ENCODE measurements at regions not wholly inside any gene's neighbourhood (a gene's known extent, or its start where the extent isn't known, plus 50 kb on each side); places are given as distances from the start of the nearest gene placed in this dataset.

- H3K9me3 Mint-ChIP-seq (ENCODE audit: low read depth), result no peaks in the 10 kb centered on the region
- no peaks in the 10 kb centered on the region for H3K4me1 Mint-ChIP-seq (ENCODE audit: low read depth)
- no peak overlapping the region for H3K4me3 Mint-ChIP-seq (ENCODE audit: low read depth)
- H3K36me3 Mint-ChIP-seq (ENCODE audit: insufficient read depth), result no peaks in the 10 kb centered on the region
- H3K27ac Mint-ChIP-seq, result no peak overlapping the region
- TF ChIP-seq CTCF (IDR thresholded peaks at IDR 0.05; ENCODE audit: unreplicated experiment), result no peak
- DNase-seq (ENCODE audit: low spot score, unreplicated experiment), result no peak
- peaks cover 11% of the 10 kb centered on the region for H3K27me3 Mint-ChIP-seq
These were observed 81.5 kb upstream of the TMEM260 start for GRCh38 chr14:56498112-56498511.

GRCh38 chr14:56501909-56502530 is 77.6 kb upstream of the TMEM260 start:
- Mint-ChIP-seq H3K4me3 (ENCODE audit: low read depth) (no peak overlapping the region), H3K36me3 (ENCODE audit: insufficient read depth) (no peaks in the 10 kb centered on the region), H3K27me3 (peaks cover 14% of the 10 kb centered on the region), H3K9me3 (ENCODE audit: low read depth) (no peaks in the 10 kb centered on the region), H3K27ac (no peak overlapping the region), H3K4me1 (ENCODE audit: low read depth) (no peaks in the 10 kb centered on the region)
- TF ChIP-seq CTCF (IDR thresholded peaks at IDR 0.05; ENCODE audit: unreplicated experiment), result no peak
- DNase-seq (ENCODE audit: low spot score, unreplicated experiment), result no peak

- Mint-ChIP-seq H3K27me3 (peaks cover 15% of the 10 kb centered on the region), H3K4me3 (ENCODE audit: low read depth) (no peak overlapping the region), H3K36me3 (ENCODE audit: insufficient read depth) (no peaks in the 10 kb centered on the region), H3K27ac (no peak overlapping the region), H3K4me1 (ENCODE audit: low read depth) (no peaks in the 10 kb centered on the region), H3K9me3 (ENCODE audit: low read depth) (no peaks in the 10 kb centered on the region)
- no peak for DNase-seq (ENCODE audit: low spot score, unreplicated experiment)
- no peak for TF ChIP-seq CTCF (IDR thresholded peaks at IDR 0.05; ENCODE audit: unreplicated experiment)
These were observed 74.2 kb upstream of the TMEM260 start for GRCh38 chr14:56505361-56505760.

- Mint-ChIP-seq H3K4me1 (ENCODE audit: low read depth) (peaks cover 2% of the 10 kb centered on the region), H3K27ac (no peak overlapping the region)
These were observed 67.1 kb upstream of the TMEM260 start for GRCh38 chr14:56512521-56512920.

GRCh38 chr14:56514663-56515371 is 64.8 kb upstream of the TMEM260 start:
- peaks cover 2% of the 10 kb centered on the region for H3K4me1 Mint-ChIP-seq (ENCODE audit: low read depth)
- TF ChIP-seq CTCF (IDR thresholded peaks at IDR 0.05; ENCODE audit: unreplicated experiment), result no peak
- no peaks in the 10 kb centered on the region for H3K36me3 Mint-ChIP-seq (ENCODE audit: insufficient read depth)
- H3K27ac Mint-ChIP-seq, result no peak overlapping the region
- peaks cover 9% of the 10 kb centered on the region for H3K27me3 Mint-ChIP-seq
- no peak for DNase-seq (ENCODE audit: low spot score, unreplicated experiment)
- no peak overlapping the region for H3K4me3 Mint-ChIP-seq (ENCODE audit: low read depth)
- no peaks in the 10 kb centered on the region for H3K9me3 Mint-ChIP-seq (ENCODE audit: low read depth)

More at GRCh38 chr14:56512521-56512920, 67.1 kb upstream of the TMEM260 start:
- no peak for TF ChIP-seq CTCF (IDR thresholded peaks at IDR 0.05; ENCODE audit: unreplicated experiment)
- Mint-ChIP-seq H3K9me3 (ENCODE audit: low read depth) (no peaks in the 10 kb centered on the region), H3K4me3 (ENCODE audit: low read depth) (no peak overlapping the region), H3K27me3 (peaks cover 5% of the 10 kb centered on the region), H3K36me3 (ENCODE audit: insufficient read depth) (no peaks in the 10 kb centered on the region)
- no peak for DNase-seq (ENCODE audit: low spot score, unreplicated experiment)

Measured in progenitor cell of endocrine pancreas (in vitro differentiated cells).